ENCODE measurements at regions not wholly inside any gene's neighbourhood (a gene's known extent, or its start where the extent isn't known, plus 50 kb on each side); places are given as distances from the start of the nearest gene placed in this dataset.
"Not testable (repeated sequence)": the region's sequence is repeated elsewhere in the genome, so short reads cannot be mapped to it uniquely, and the experiment has no call there.

DNA sequence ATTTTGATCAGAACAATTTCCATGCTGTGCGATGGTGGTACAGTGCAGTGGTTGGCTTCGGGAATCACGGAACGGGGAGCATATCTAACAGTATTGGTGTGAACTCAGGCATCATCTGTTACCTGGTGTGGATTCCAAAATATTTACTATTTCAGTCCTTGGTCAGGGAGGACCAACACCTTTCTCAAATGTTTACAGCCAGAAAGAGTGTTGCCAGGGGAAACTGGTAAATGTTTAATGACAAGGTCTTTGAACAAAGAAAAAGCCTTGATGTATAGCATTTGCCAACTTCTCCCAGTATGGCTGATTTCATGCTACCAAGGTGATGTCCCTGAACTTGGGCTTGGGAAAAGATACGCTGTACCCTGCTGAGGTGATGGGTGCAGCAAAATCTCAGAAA is 145.6 kb upstream of the POC5 start:
- DNase-seq: no peak
- no peaks in the 10 kb centered on the region for H3K9me3 Mint-ChIP-seq
- H3K27ac Mint-ChIP-seq: no peak overlapping the region
- no peaks in the 10 kb centered on the region for H3K36me3 Mint-ChIP-seq (ENCODE audit: low read depth)
- no peak overlapping the region for H3K4me3 Mint-ChIP-seq
- peaks cover 12% of the 10 kb centered on the region for H3K27me3 Mint-ChIP-seq
- no peaks in the 10 kb centered on the region for H3K4me1 Mint-ChIP-seq
- ChIA-PET POLR2A (no interaction called here), CTCF (no interaction called here)

DNA sequence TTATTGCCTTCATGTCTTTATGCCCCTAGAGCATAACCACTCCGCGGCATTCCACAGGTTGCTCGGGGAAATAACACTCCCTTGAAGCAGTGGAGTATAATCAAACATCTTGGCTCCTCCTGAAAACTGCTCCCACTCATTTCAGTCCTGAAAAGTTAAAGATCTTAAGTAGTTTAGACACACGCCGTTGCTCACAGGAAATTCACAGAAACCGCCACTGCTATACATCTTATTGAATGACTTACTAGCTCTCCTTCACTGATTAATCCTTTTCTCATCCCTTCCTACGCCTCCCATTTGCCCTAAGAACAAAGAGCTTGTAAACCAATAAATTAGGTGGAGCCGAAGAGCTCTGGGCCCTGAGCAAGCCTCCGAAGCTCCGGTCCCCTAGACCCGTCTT is 142.4 kb upstream of the POC5 start:
- H3K4me1 Mint-ChIP-seq; H3K4me3 Mint-ChIP-seq; H3K9me3 Mint-ChIP-seq; CTCF ChIA-PET; H3K36me3 Mint-ChIP-seq (ENCODE audit: low read depth); H3K27ac Mint-ChIP-seq; DNase-seq; POLR2A ChIA-PET: not testable (repeated sequence)
- peaks cover 23% of the 10 kb centered on the region for H3K27me3 Mint-ChIP-seq

DNA sequence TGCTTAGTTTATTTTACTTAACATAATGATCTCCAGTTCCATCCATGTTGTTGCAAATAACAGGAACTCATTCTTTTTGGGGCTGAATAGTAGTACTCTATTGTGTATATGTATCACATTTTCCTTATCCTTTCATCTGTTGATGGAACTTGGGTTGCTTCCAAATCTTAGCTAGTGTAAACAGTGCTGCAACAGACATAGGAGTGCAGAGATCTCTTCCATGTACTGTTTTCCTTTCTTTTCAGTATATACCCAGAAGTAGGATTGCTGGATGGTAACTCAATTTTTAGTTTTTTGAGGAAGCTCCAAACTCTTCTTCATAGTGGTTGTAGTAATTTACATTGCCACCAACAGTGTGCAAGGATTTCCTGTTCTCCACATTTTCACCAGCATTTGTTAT is 138.8 kb upstream of the POC5 start:
- Mint-ChIP-seq H3K27ac (no peak overlapping the region), H3K4me3 (no peak overlapping the region), H3K9me3 (no peaks in the 10 kb centered on the region), H3K4me1 (no peaks in the 10 kb centered on the region), H3K27me3 (peaks cover 23% of the 10 kb centered on the region), H3K36me3 (ENCODE audit: low read depth) (no peaks in the 10 kb centered on the region)
- ChIA-PET POLR2A (no interaction called here), CTCF (no interaction called here)
- no peak for DNase-seq

DNA sequence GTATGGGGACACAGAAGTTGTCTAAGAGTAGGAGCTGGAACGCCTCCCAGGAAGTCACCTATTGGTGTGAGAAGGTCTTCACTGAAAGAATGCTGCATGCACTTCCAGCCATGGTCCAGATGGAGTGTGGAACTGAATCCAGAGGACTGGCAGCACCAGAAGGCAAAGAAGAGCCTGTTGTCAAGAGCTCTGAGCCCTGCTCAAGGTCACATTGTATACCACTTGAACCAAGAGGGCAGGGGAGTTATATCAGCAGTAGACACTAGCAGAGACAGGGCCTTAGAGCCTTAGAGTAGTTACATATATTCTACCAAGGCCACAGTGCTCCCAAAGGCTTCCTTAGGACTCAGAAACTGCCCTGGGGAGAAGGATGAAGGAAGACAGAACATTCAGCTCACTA is 130.8 kb upstream of the POC5 start:
- no peak for DNase-seq
- Mint-ChIP-seq H3K27me3 (peaks cover 23% of the 10 kb centered on the region), H3K9me3 (no peaks in the 10 kb centered on the region), H3K4me1 (no peaks in the 10 kb centered on the region), H3K36me3 (ENCODE audit: low read depth) (no peaks in the 10 kb centered on the region), H3K4me3 (no peak overlapping the region), H3K27ac (no peak overlapping the region)
- ChIA-PET POLR2A (no interaction called here), CTCF (no interaction called here)

DNA sequence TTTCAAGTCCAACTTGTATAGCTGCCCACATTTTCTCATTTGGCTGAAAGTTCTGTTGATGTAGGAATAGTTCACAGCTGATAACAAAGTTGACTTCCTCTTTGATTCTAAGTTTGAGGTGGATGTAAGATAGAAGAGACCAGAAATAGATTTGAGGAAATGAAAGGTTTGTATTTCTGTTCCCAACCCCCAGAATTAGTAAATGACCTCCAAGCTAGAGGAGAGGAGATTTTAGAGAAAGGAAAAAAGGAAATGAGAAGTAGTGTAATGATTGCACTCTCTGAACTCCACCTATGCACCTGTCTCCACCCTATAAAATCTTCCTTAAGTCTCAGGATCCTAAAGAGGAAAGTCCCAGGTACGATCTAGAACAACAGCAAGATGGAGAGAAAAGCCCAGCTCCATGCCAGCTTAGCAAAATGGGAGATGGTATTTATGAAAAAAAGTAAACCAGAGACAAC is 130.4 kb upstream of the POC5 start:
- Mint-ChIP-seq H3K9me3 (no peaks in the 10 kb centered on the region), H3K36me3 (ENCODE audit: low read depth) (no peaks in the 10 kb centered on the region), H3K4me3 (no peak overlapping the region), H3K27me3 (peaks cover 22% of the 10 kb centered on the region), H3K4me1 (no peaks in the 10 kb centered on the region), H3K27ac (no peak overlapping the region)
- DNase-seq: no peak
- CTCF ChIA-PET: no interaction called here
- POLR2A ChIA-PET: no interaction called here

DNA sequence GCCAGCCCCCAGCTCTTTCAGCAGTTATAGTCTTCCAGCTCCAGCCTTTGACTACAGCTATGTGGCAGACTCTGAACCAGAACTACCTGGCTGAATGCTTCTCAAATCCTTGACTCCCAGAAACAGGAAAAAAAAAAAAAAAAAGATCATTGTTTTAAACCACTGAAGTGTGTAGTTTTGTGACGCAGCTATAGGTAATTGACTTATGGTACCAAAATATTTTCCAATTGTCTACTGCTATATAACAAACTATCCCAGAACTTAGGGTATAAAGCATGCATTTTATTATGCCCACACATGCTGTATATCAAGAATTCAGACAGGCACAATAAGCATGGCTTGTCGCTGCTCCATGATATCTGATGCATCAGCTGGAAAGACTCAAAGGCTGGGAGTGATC is 127.1 kb upstream of the POC5 start:
- no peaks in the 10 kb centered on the region for H3K36me3 Mint-ChIP-seq (ENCODE audit: low read depth)
- peaks cover 24% of the 10 kb centered on the region for H3K27me3 Mint-ChIP-seq
- H3K9me3 Mint-ChIP-seq: peaks cover 9% of the 10 kb centered on the region
- no peaks in the 10 kb centered on the region for H3K4me1 Mint-ChIP-seq
- no peak overlapping the region for H3K4me3 Mint-ChIP-seq
- no peak overlapping the region for H3K27ac Mint-ChIP-seq
- ChIA-PET POLR2A (no interaction called here), CTCF (interaction anchor here (0.8 kb wide), 1 partner anchor 21 kb away, joined by 5 read pairs; no protein-coding TSS in a partner anchor)
- DNase-seq: no peak

DNA sequence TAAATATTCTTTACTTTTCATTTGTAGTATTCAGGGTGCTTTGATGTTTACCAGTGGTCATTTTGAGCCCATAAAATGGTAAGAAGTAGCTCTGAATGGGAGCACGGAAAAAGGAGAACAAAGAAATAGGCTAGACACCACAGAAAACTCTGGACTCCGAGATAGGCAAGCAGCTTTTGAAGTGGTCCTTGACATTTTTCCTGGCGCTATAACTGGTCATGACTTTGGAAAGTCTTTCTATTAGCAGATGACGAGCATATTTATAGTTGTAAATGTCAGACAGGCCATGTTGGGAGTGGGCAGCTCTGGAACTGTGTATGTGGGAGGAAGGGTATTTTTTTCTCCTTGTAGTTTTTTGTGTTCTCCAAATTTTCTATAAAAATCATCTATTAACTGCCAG is 126.1 kb upstream of the POC5 start:
- POLR2A ChIA-PET: no interaction called here
- CTCF ChIA-PET: no interaction called here

DNA sequence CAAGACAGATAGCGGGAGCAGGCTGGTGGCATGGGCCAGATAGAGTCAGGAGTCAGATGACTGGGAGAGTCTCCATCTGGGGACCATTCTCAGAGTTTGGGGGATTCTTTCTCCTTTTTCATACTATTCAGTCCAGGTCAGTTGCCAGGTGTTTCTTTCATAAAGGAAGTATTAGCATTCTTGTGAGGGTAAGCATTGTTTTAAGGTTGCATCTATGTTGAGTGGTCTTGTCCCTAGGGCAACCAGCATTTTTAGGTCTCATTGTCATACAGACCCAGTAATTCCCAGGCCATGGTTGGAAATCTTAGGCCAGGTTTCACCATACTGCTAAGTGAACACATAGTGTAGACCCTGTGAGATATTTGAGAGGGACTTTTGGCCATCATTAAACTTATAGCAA is 122.3 kb upstream of the POC5 start:
- DNase-seq: no peak
- H3K27me3 Mint-ChIP-seq: peaks cover 8% of the 10 kb centered on the region
- no peaks in the 10 kb centered on the region for H3K36me3 Mint-ChIP-seq (ENCODE audit: low read depth)
- CTCF ChIA-PET: no interaction called here
- no peak overlapping the region for H3K27ac Mint-ChIP-seq
- H3K4me1 Mint-ChIP-seq: no peaks in the 10 kb centered on the region
- H3K4me3 Mint-ChIP-seq: no peak overlapping the region
- POLR2A ChIA-PET: no interaction called here
- peaks cover 9% of the 10 kb centered on the region for H3K9me3 Mint-ChIP-seq

More for the DNA sequence above, 126.1 kb upstream of the POC5 start:
- no peak for DNase-seq
- H3K4me3 Mint-ChIP-seq: no peak overlapping the region
- H3K27ac Mint-ChIP-seq: no peak overlapping the region
- H3K9me3 Mint-ChIP-seq: peaks cover 9% of the 10 kb centered on the region
- H3K4me1 Mint-ChIP-seq: no peaks in the 10 kb centered on the region
- peaks cover 22% of the 10 kb centered on the region for H3K27me3 Mint-ChIP-seq
- H3K36me3 Mint-ChIP-seq (ENCODE audit: low read depth): no peaks in the 10 kb centered on the region

DNA sequence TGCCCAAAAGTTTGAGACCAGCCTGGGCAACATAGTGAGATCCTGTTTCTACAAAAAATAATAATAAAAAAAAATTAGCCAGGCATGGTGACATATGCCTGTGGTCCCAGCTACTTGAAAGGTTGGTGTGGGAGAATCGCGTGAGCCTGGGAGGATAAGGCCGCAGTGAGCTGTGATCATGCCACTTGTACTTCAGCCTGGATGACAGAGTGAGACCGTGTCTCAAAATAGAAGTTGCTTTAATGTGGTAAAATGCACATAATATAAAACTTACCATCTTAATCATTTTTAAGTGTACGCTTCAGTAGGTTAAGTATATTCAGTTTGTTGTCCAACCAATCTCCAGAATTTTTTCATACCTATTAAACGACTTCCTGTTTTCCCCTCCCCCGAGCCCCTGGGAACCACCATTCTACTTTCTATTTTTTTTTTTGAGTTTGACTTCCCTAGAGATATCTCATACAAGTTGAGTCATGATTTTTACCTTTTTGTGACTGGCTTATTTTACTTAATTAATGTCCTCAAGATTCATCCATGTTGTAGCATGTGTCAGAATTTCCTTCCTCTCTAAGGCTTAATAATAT is 120.1 kb upstream of the POC5 start:
- DNase-seq: no peak
- ChIA-PET CTCF (interaction anchor here (0.6 kb wide), 1 partner anchor 552 kb away, joined by 3 read pairs; no protein-coding TSS in a partner anchor), POLR2A (no interaction called here)
- Mint-ChIP-seq H3K27ac (no peak overlapping the region), H3K36me3 (ENCODE audit: low read depth) (no peaks in the 10 kb centered on the region), H3K4me1 (no peaks in the 10 kb centered on the region), H3K27me3 (peaks cover 11% of the 10 kb centered on the region), H3K9me3 (peaks cover 8% of the 10 kb centered on the region), H3K4me3 (no peak overlapping the region)

DNA sequence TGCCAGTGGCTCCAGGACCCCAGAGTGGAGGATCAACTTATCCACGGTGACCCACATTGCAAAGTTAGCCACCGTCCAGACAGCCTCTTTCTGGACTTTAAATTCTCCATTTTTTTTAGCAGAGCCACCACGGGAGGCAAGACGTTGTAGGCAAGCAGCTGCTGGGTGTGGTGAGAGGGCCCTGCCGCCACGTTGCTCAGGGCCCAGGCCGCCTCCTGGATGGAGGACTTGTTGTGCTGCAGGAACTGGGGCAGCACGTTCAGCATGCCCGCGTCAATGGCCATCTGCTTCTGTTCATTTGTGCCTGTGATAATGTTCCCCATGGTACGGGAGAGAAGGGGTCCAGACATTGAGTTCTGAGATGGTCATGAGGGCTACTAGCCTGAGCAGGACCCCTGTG is 114.3 kb upstream of the POC5 start:
- CTCF ChIA-PET: interaction anchor here (0.7 kb wide), 1 partner anchor 71 kb away, joined by 3 read pairs; no protein-coding TSS in a partner anchor
- no peak for DNase-seq
- no peak overlapping the region for H3K27ac Mint-ChIP-seq
- POLR2A ChIA-PET: no interaction called here
- H3K4me3 Mint-ChIP-seq: no peak overlapping the region
- no peaks in the 10 kb centered on the region for H3K4me1 Mint-ChIP-seq
- H3K36me3 Mint-ChIP-seq (ENCODE audit: low read depth): no peaks in the 10 kb centered on the region
- peaks cover 6% of the 10 kb centered on the region for H3K27me3 Mint-ChIP-seq
- H3K9me3 Mint-ChIP-seq: no peaks in the 10 kb centered on the region

DNA sequence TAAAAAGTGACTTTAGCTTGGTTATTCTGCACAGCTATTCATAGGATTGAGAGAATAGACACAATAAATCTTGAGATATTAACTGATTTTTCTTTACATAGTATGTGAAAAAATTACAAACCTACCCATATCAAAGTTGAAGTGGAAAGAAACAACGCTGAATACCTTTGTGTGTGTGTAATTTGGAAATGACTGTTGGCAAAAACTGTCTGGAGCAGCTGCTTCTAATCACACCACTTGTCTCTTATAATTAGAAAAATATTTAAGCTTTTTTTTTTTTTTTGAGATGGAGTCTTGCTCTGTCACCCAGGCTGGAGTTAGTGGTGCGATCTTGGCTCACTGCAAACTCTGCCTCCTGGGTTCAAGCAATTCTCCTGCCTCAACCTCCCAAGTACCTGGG is 110.8 kb upstream of the POC5 start:
- POLR2A ChIA-PET: no interaction called here
- no peaks in the 10 kb centered on the region for H3K4me1 Mint-ChIP-seq
- H3K36me3 Mint-ChIP-seq (ENCODE audit: low read depth): no peaks in the 10 kb centered on the region
- H3K9me3 Mint-ChIP-seq: no peaks in the 10 kb centered on the region
- no peak overlapping the region for H3K4me3 Mint-ChIP-seq
- no peaks in the 10 kb centered on the region for H3K27me3 Mint-ChIP-seq
- no peak for DNase-seq
- CTCF ChIA-PET: interaction anchor here (0.6 to 0.7 kb wide), 3 partner anchors 465 to 1864 kb away, joined by 3 to 5 read pairs (median 4); no protein-coding TSS in a partner anchor
- H3K27ac Mint-ChIP-seq: no peak overlapping the region

DNA sequence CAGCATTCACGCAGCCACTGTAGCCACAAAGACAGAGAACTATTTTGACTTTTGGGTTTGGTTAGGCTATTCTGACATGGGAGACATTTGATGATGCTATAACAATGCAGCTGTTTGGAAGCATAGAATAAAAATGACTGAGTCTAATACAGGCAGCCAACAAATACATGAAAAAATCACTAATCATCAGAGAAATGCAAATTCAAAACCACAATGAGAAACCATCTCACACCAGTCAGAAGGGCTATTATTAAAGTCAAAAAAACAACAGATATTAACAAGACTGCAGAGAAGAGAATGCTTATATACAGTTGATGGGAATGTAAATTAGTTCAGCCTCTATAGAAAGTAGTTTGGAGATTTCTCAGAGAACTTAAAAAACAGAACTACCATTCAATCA is 107.1 kb upstream of the POC5 start:
- DNase-seq: no peak
- Mint-ChIP-seq H3K4me1 (no peaks in the 10 kb centered on the region), H3K9me3 (no peaks in the 10 kb centered on the region), H3K27ac (no peak overlapping the region), H3K4me3 (no peak overlapping the region), H3K36me3 (ENCODE audit: low read depth) (no peaks in the 10 kb centered on the region), H3K27me3 (peaks cover 2% of the 10 kb centered on the region)
- ChIA-PET POLR2A (no interaction called here), CTCF (no interaction called here)

DNA sequence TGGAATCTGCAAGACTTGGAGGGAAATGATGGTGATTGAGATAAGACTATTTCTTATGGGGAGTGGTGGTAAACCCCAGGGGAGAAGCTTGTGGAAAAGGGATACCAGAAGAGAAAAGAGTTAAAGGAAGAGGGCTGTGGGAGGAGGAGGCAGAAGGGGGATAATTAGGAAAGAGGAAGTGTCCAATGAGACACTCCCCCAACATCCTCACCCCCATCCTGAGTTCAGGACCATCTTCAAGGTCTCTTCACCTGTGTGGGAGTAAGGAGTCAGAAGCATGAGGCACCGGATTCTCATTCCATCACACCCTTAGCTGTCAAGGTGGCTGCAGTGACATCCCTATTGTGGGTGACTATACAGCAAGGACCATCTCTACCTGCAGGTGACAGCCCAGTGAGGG is 106.6 kb upstream of the POC5 start:
- peaks cover 2% of the 10 kb centered on the region for H3K27me3 Mint-ChIP-seq
- no peak for DNase-seq
- no peak overlapping the region for H3K4me3 Mint-ChIP-seq
- CTCF ChIA-PET: no interaction called here
- H3K9me3 Mint-ChIP-seq: no peaks in the 10 kb centered on the region
- no peak overlapping the region for H3K27ac Mint-ChIP-seq
- no peaks in the 10 kb centered on the region for H3K4me1 Mint-ChIP-seq
- POLR2A ChIA-PET: no interaction called here
- no peaks in the 10 kb centered on the region for H3K36me3 Mint-ChIP-seq (ENCODE audit: low read depth)

DNA sequence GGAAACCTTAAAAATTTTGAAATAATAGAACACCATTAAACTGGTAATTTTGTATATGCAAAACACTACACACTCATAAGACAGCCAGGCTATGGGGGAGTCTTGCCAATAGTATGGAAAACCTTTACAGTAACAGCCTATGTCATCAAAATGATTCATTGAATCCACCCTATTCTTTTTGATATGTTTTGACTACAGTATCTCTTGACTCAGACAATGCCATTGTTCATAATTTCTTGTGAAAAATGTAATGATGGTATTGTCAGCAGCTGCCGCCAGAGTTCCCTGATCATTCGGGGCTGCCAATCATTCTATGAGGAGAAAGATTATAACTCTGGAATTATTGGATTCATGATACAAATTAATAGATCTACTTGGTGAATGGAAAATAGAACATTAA is 101.4 kb upstream of the POC5 start:
- no peak for DNase-seq
- POLR2A ChIA-PET: no interaction called here
- CTCF ChIA-PET: no interaction called here
- Mint-ChIP-seq H3K27ac (no peak overlapping the region), H3K4me3 (no peak overlapping the region), H3K4me1 (no peaks in the 10 kb centered on the region), H3K27me3 (peaks cover 4% of the 10 kb centered on the region), H3K36me3 (ENCODE audit: low read depth) (no peaks in the 10 kb centered on the region), H3K9me3 (no peaks in the 10 kb centered on the region)

Measured in activated CD4-positive, alpha-beta T cell treated with anti-CD3 and anti-CD28 coated beads, Interleukin-2, amount 10 ng/mL, durations not matched to agents 7 days and 5 days (primary cell).